HG02981 (cell line): ENCODE measurements at regions not wholly inside any gene's neighbourhood (a gene's known extent, or its start where the extent isn't known, plus 50 kb on each side); places are given as distances from the start of the nearest gene placed in this dataset.

Source experiments
- ATAC-seq: cut with Tn5 transposase; IDR thresholded peaks from one replicate; pipeline ENCODE4 v1.9.1; 2021; ENCODE audit warnings: mild to moderate bottlenecking, moderate library complexity; ENCODE audit not compliant: unreplicated experiment

DNA sequence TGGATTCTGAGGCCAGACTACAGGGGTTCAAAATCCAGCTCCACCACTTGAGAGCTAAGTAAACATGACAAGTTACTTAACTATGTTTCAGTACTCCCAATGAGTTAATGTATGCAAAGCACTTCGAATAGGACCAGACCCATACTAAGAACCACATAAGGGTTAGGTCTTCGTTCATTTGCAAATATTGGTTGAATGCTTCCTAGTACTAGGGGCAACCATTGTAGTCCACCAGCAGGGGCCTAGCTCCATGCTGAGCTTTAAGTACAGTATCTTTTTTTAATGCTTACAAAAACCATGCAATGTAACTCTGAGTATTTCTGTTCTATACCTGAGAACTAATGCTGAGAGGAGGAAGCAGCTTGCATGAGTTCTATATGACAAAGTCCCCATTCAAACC, 80.4 kb upstream of the PDE1C start:
- no peak for ATAC-seq

GRCh38 chr7:32150039-32150438, 79.8 kb upstream of the PDE1C start:
- ATAC-seq: no peak

- ATAC-seq: no peak
Observed at GRCh38 chr7:32147546-32148268, 77.5 kb upstream of the PDE1C start.

- no peak for ATAC-seq
Observed at GRCh38 chr7:32145911-32146310, 75.7 kb upstream of the PDE1C start.

DNA sequence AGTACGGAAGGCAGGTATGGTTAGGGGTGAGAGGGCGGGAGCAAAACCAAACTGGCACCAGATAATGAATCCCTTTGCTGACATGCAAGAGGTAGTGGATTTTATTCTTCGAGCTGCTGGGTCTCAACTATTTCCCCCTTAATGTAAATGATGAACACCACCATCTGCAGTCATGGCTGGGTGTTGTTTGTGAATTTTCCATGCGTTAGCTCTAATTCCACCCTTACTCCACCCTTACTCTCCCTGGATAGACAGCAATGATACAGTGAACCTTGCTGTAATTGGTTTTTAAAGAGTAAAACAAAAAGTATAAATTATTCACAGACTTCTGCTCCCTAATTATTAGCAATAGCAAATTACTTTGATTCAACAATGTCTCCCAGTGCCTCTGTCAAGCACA, 74.5 kb upstream of the PDE1C start:
- ATAC-seq: no peak

DNA sequence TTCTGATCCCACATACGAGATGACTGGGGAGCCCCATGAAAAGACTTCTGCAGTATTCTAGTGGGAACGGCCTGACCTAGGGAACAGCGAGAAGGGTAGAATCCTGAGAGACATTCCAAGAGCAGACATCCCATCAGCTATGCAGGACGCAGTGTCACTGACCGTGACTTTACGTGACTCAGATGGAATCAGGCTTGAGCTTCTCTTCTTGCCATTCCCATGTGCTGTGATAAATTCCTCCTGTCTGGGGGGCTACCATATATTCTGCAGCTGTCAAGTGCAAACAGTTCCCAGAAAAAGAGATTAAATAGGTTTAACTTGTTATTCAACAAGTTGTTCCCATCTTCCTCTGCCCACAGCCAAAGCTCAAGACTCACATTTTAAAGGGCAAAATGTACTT, 73.1 kb upstream of the PDE1C start:
- ATAC-seq: no peak

- no peak for ATAC-seq
Observed at GRCh38 chr7:32142649-32143048, 72.4 kb upstream of the PDE1C start.

DNA sequence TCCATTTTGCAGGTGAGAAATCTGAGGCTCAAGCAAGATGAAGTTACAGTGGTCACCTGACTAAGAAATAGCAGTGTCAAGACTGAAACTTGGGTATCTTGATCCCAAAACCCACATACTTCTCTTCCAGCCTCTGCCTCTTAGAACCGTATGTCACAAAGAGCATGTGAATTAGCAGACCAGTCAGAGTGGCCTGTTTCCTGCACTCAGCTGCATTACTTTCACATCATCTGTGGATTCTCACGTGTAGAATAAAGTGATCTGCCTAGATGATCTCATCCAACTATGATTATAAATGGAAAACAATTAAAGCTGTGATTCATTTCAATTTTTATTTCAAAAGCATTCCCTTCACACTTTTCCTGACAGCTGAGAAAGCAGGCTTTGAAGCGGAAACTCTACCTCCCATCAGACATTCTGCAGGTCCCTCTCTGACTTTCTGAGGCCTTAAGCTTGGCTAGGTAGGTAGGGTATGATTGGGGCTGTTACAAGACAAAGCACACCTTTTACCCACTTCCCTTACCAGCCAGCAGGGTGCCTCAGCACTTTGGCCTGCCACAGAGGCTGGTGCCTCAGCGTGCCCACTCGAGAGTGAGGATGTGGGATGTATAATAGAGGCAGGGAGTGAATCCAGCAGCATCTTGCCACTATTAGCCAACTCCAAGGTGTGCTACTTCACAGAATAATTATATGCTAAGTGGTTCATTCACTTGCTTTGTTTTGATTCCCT, 70.2 kb upstream of the PDE1C start:
- ATAC-seq: no peak

DNA sequence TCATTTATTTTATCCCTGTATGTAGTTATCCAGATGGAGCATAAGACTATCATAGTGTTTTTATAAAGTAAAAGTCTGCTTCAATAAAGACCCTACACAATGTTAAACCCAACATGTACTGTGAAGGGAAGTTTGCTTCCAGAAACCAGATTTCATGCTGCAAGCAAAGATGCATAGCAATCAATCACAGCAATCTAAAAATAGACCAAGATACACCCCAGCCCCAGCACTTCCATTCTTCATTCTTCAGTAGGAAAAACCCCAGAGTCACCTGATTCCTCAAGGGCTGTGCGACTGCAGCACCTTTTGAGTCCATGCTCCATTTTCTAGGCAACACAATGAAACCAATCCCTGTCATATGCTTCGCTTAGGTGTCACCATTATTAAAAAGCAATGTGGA, 66.9 kb upstream of the PDE1C start:
- no peak for ATAC-seq

DNA sequence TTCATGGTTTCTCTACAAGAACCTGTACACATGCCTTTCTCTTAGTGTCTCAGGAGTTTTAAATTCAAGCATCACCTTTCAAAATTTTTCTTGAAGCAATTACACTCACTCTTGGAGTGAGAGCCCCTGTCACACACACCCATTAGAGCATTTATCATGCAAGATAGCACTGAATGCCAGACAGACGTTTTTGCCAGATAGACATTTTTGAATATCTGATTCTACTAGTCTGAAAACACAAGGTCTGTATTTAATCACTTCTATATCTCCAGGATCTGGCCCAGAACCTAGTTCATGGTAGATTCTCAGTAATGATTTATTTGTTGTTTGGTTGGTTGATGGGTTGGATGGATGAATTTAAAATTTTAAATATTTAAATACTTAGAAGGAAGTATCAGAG, 60.9 kb upstream of the PDE1C start:
- ATAC-seq: no peak

DNA sequence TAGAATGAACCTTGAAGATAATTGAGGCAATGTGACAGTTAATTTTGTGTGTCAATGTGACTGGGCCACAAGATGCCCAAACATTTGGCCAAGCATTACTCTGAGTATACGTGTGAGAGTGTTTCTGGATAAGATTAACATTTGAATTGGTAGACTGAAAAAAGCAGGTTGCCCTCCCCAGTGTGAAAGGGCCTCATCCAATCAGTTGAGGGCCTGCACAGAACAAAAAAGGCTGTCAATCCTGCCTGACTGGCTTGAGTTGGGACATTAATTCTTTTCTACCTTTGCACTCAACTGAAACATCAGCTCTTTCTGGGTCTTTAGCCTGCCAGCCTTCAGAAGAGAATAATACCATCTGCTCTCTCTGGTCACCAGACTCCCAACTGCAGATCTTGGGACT, 56.6 kb upstream of the PDE1C start:
- no peak for ATAC-seq
